GM18951 (cell line): ENCODE measurements at regions not wholly inside any gene's neighbourhood (a gene's known extent, or its start where the extent isn't known, plus 50 kb on each side); places are given as distances from the start of the nearest gene placed in this dataset.
"Not testable (repeated sequence)": the region's sequence is repeated elsewhere in the genome, so short reads cannot be mapped to it uniquely, and the experiment has no call there.

Experiments used
- POLR2A ChIP-seq: IDR thresholded peaks from 4 replicates; pipeline ENCODE4 v1.6.1; 2011; ENCODE audit warnings: mild to moderate bottlenecking; ENCODE audit not compliant: insufficient read length, insufficient read depth; ENCODE audit errors: extremely low read depth
- in situ Hi-C: fragments of 300-500 bp; cut with MboI; formaldehyde crosslinking; loops from one replicate; pipeline ENCODE4 v1.12.0; 2022; ENCODE audit warnings: low sequenced_read_pairs, mixed read lengths, inconsistent platforms; ENCODE audit not compliant: unreplicated experiment

DNA sequence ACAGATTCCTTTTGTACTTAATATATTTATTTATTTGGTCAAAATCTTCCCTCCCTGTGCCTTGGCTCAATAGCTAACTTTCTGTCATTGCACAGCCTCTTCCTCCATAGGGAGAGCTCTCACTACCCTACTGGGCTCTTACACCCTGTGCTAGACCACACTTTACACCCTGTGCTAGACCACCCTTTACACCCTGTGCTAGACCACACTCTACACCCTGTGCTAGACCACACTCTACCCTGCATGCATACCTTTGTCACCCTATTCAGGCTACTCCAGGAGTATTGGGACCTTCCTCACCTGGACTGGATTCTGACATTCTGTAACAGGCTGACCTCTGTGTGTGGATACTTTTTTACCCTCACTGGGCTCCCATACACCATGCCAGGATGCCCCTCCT is 298.5 kb upstream of the TPK1 start:
- in situ Hi-C loops, result no loop called here
- TF ChIP-seq POLR2A, result no peak

DNA sequence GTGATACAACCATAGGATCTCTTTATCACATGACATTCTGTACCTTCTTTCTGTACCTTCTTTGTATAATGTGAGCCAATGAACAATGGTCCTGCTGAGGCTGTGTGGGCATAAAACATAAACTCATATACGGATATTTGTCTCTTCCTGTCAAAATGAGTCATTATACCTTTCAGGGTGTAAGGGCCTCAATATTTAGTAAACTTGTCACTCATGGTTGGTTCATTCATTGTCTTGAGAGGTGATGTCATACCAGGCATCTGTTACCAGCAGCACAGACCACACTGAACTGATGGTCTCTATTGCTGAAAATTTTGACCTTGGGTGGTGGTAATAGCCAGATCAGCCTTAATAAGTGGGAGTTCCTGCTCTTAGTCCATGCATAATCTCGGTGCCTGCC is 287.6 kb upstream of the TPK1 start:
- TF ChIP-seq POLR2A, result no peak
- in situ Hi-C loops, result no loop called here

DNA sequence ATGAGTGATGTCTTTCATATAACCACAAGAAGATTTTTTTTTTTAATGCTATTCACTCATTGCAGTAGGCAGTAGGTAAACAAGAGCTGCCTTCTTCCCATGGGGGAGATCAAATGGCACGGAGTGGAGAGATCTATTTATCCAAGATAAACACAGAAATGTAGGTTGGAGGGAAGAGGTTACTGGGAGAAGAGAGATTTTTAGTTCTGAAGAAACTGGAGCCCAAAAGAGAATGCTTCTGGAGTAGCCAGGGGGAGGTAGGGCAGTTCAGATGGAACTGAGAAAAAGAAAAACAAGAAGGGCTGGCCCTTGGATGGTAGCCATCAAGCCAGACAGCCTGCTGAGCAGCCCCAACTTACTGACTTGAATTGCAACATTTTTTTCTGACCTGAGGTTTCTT is 270.1 kb upstream of the TPK1 start:
- TF ChIP-seq POLR2A, result no peak
- in situ Hi-C loops, result no loop called here

DNA sequence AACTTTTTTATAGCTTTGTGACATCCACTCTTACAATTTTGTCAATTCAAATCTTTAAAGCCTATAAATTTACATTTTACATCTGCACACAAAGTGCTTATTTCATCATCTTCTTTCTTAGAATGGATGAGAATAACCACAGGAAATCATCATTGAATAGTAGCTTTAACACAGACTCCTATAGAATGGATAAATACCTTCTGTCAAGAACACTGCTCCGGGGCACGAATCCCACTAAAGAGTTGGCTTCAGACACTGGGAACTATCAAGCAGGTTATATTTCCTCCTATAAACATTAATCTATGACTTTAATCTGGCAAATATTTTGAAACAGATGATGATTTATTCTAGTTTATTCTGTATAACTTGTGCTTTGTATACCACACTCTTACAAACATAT is 269.7 kb upstream of the TPK1 start:
- in situ Hi-C loops, result no loop called here
- no peak for TF ChIP-seq POLR2A

DNA sequence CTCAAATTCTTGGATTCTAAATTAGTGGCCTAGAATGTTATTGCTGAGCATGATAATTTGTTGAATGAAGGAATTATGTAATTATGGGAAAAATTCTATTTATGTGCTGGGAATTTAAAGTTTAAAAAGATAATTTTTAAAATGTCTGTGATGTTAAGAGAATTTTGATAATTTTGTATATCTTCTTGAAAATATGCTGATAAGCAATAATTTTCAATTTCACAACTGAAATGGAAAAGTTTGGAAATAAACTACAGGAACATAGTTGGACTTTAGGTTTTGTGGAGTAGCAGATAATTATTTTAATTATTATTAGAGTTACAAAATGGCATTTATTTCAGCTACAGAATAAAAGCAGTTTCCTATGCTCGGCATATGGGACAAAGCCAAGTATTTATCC is 268.5 kb upstream of the TPK1 start:
- TF ChIP-seq POLR2A, result no peak
- in situ Hi-C loops, result no loop called here

DNA sequence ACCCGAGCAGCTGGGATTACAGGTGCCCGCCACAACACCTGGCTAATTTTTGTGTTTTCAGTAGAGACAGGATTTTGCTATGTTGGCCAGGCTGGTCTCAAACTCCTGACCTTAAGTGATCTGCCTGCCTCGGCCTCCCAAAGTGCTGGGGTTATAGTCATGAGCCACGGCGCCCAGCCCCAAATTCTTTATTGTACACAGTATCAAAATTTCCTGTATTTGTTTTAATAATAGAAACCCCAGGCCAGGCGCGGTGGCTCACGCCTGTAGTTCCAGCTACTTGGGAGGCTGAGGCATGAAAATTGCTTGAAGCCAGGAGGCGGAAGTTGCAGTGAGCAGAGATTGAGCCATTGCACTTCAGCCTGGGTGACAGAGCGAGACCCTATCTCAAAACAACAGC is 266.3 kb upstream of the TPK1 start:
- in situ Hi-C loops, result not testable (repeated sequence)

DNA sequence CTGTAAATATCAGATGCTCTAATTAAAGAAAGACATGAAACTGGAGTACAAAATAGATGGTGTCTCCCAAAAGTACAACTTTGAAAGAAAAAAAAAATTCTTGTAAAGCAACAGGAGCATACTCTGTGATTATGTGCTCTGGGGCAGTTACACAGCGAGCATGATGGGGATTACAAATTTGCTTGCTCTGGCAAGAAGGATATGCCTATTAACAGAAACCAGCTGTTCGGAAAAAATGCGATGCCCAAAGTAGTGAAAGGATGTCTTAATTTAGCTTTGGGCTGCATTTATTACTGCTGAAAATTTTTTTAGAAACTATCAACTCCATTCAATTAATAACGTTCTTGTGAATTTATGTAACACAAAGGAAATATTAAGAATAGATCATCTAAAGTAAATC is 256.9 kb upstream of the TPK1 start:
- in situ Hi-C loops, result no loop called here
- no peak for TF ChIP-seq POLR2A

DNA sequence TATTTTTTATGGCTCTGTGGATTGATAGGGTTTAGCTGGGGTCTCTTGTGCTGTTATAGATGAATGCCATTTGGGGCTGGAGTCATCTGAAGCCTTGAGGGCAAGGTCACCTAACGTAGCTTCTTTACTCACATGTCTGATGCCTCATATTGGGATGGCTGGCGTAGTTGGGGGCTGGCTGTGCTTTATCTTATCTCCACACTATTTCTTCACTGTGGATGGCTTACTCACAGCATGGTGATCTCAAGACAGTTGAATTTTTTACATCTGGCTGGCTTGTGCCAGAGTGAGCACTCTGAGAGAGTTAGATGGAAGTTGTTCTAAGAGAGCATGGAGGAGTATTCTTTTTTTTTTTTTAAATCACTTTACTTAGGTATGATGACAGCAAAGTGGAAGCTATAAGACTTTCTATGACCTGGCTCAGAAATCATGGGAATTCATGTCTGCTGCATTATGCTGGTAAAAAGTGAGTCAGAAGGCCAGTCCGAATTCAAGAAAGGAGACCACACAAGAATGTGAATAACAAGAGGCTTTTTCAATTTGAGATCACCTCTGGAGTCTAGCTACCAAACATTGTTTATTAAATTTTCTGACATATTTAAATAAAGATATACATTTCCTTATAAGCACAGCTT is 252.4 kb upstream of the TPK1 start:
- TF ChIP-seq POLR2A, result no peak
- in situ Hi-C loops, result no loop called here

DNA sequence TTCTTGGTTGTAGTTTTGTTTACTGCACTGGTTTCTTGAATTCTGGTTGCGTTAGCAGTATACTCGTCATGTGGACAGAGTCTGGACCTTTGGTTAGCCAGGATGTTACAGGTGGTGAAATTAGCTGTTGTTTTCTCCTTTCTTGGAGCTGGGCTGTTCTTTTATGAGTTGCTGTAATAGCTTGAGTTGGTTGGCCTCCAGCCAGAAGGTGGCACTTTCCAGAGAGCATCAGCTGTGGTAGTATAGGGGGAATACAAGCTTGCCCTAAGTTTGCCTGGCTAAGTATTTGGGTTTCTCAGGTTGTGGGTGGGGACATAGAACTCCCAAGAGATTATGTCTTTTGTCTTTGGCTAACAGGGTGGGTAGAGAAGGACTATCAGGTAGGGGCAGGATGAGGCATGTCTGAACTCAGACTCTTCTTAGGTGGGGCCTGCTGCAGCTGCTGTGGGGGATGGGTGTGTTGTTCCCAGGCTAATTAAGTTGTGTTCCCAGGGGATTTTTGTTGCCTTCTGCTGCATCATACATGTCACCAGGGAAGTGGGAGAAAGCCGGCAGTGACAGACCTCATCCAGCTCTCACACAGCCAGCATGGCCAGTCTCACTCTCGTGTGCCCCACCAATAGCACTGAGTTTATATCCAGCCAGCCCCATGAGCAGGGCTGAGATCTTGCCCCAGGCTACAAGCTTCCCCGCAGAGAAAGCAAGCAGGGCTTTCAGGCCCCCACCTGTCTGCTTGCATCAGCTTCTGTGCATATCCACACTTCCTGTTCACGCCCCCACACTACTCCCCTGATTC is 246.7 kb upstream of the TPK1 start:
- no peak for TF ChIP-seq POLR2A
- in situ Hi-C loops, result no loop called here

DNA sequence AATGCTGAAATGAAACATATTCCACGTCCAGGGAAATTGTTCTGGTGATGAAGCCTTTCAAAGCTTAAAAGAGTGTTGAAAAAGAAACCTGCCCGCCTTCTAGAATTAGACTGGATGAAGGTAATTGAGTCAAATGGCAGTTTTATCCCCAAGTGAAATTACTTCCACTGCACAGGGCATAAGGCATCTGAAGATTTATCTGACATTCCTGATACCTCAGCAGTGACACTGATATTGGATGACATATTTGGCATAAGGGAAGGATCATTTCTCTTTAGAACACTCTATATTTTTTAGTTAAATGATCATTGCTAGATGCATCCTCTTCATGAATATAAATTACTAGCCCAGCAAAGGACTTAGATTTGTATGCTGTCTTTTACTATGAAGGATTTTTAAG is 229.6 kb upstream of the TPK1 start:
- TF ChIP-seq POLR2A, result no peak
- in situ Hi-C loops, result no loop called here

DNA sequence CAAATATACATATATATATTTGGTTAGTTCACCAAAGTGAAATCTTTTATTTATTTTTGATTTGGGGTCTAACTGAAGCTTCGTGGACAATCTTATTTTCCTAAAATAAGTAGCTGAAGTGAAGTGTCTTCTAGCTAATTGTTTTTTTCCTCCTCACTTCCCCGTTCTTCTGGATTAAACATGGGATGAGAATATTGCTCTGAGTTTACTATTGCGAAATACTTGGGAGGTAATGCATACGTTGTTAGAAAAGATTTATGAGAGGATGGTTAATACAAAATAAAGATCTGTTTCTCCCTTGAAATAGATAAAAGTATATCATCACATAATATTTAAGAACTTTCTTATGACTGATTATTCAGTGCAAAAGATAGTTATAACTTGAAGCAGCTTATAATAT is 228.3 kb upstream of the TPK1 start:
- no peak for TF ChIP-seq POLR2A
- in situ Hi-C loops, result no loop called here

DNA sequence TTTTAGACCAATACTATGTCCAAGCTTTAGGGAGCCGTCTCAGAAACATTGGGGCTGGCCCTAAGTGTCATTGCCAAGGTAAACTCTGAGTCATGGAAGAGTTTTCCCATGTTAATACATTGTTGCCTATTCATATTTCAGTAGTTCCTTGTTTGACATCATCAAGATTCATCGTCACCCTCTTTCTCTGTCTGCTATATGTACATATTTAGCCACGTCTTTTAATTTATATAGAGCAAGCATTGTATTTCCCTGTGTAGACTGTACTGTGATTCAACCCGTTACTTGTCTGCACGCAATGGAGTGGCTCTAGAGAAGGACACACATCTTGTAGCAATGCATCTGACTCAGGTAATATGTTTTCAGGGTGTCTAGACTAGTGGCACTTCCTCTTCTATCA is 217.9 kb upstream of the TPK1 start:
- in situ Hi-C loops, result no loop called here
- TF ChIP-seq POLR2A, result no peak

DNA sequence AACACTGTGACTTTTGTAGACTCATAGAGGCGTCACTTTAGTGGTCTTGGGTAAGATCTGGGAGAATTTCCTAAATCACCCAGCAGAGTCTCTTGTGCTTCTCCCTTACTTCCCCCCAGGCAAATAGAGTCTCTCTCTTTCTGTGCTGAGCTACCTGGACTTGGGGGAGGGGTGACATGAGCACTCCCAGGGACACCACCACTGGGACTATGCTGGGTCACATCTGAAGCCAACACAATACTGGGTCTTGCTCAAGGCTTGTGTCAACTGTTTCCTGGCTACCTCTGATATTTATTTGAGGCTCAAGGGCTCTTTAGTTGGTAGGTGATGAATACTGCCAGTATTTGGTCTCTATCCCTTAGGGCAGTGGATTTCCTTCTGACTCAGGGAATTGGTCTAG is 214.6 kb upstream of the TPK1 start:
- TF ChIP-seq POLR2A, result no peak
- in situ Hi-C loops, result no loop called here

DNA sequence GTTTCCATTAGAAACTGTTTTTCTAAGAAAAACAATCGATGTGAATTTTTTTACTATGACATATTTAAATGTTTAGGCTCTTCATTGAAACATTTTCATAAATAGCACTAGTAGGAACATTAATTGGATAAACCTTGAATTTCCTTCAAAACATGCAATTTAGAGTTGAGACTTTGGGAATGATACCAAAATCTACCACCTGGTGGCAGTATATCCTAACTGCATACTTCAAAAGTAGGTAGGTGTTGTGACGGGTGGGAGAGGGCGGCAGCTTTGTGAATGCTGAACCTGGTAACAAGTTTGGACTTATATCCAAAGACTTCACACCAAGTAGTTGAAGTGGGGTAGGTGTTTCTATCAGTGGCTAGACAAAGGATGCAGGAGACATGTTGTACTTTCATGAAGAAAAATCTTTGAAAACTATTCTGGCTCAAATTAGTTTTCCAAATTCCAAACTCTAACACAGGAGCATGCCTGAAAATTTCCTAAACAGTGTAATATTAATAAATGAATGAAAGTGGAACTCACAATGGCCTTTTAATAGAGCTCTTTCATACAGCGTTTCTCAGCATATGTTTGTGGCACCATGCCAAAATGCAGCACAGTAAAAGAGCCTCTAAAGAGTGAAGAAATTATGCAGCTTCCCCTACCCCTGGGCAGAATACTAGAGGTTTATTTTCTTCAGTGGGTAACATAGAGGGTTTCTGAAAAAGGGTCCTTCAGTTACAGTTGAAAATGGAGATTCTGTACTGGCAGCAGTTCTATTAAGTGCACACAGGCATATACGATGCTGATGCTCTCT is 201.0 kb upstream of the TPK1 start:
- TF ChIP-seq POLR2A, result no peak
- in situ Hi-C loops, result loop anchor here (25.0 kb wide), 1 partner anchor 1050 kb away; no protein-coding TSS in a partner anchor
